ENCODE measurements at regions not wholly inside any gene's neighbourhood (a gene's known extent, or its start where the extent isn't known, plus 50 kb on each side); places are given as distances from the start of the nearest gene placed in this dataset.

- Histone ChIP-seq H2BK20ac (ENCODE audit: low read length) (no peak overlapping the region), H3K23me2 (ENCODE audit: low read depth, low read length) (no peaks in the 10 kb centered on the region), H2AK5ac (ENCODE audit: low read depth, low read length) (no peak overlapping the region), H3K18ac (ENCODE audit: extremely low read depth, low read length) (no peak overlapping the region), H3K56ac (replicated peaks; ENCODE audit: insufficient read length, low read depth, low read length) (no peak overlapping the region), H3K79me2 (ENCODE audit: control insufficient read depth in 1 of 2, insufficient read depth in 2 of 2, low read length in 2 of 2) (no peaks in the 10 kb centered on the region), H3K4me2 (ENCODE audit: insufficient read depth in 1 of 2, low read depth in 2 of 2, low read length in 2 of 2) (no peak overlapping the region), H3K14ac (ENCODE audit: insufficient read length) (no peak overlapping the region), H4K8ac (ENCODE audit: extremely low read depth, insufficient read depth, low read length) (no peak overlapping the region), H3K27ac (ENCODE audit: low read depth, low read length) (no peak overlapping the region), H2AFZ (ENCODE audit: low read length) (no peak overlapping the region), H4K20me1 (replicated peaks in 1 of 2; ENCODE audit: control insufficient read depth in 1 of 2, insufficient read depth in 2 of 2, low read length in 2 of 2) (no peaks in the 10 kb centered on the region), H2BK120ac (replicated peaks; ENCODE audit: low read depth, low read length) (no peak overlapping the region), H3K36me3 (ENCODE audit: control insufficient read depth in 2 of 4, insufficient read depth in 4 of 4, low read length in 3 of 4) (no peaks in the 10 kb centered on the region), H3K9ac (replicated peaks in 1 of 4; ENCODE audit: extremely low read depth in 1 of 4, low read depth in 3 of 4, low read length in 3 of 4) (no peak overlapping the region), H2BK15ac (ENCODE audit: low read length) (no peak overlapping the region; the same call in 1 of the 2 replicates), H4K5ac (ENCODE audit: insufficient read length, low read depth, low read length) (no peak overlapping the region), H4K91ac (replicated peaks; ENCODE audit: insufficient read length, low read length) (no peak overlapping the region), H3K4ac (replicated peaks; ENCODE audit: insufficient read length, low read depth, low read length) (no peak overlapping the region), H3K27me3 (replicated peaks in 1 of 4; ENCODE audit: control insufficient read depth in 3 of 4, extremely low read depth in 1 of 4, insufficient read depth in 3 of 4, low read length in 3 of 4) (no peaks in the 10 kb centered on the region), H2BK12ac (ENCODE audit: low read depth, low read length) (peak overlapping the region; percentile 2; the same call in 1 of the 2 replicates), H2BK5ac (ENCODE audit: low read depth, low read length) (no peak overlapping the region), H3K9me3 (ENCODE audit: insufficient read depth in 2 of 2, low read depth in 1 of 2, low read length in 1 of 2) (no peaks in the 10 kb centered on the region; a peak in 1 of 4 replicates), H3K23ac (ENCODE audit: insufficient read length) (no peak overlapping the region), H3K79me1 (ENCODE audit: low read depth, low read length) (no peaks in the 10 kb centered on the region), H3K4me1 (replicated peaks in 1 of 4; ENCODE audit: control insufficient read depth in 3 of 4, insufficient read depth in 4 of 4, low read length in 3 of 4) (peaks cover 3 to 8% (median 5%) of the 10 kb centered on the region in 4 experiments), H3K4me3 (ENCODE audit: extremely low read depth in 1 of 4, insufficient read depth in 2 of 4, low read depth in 3 of 4, low read length in 4 of 4) (no peak overlapping the region)
- TF ChIP-seq TEAD4 (IDR thresholded peaks at IDR 0.05; ENCODE audit: low read depth, low read length) (0 out of 2 replicates have a peak, but pooled peaks have one; percentile 5), RAD21 (IDR thresholded peaks at IDR 0.05 in 1 of 2, conservative IDR thresholded peaks at IDR 0.05 in 1 of 2; ENCODE audit: low read depth in 2 of 2, low read length in 2 of 2) (peak; percentile 75 to 79), BACH1 (IDR thresholded peaks at IDR 0.05; ENCODE audit: low read length) (peak; percentile 94), POU5F1 (IDR thresholded peaks at IDR 0.05; ENCODE audit: low read depth, low read length) (no peak), E2F6 (IDR thresholded peaks at IDR 0.05) (no peak), MAFK (IDR thresholded peaks at IDR 0.05; ENCODE audit: low read depth, low read length) (peak; percentile 96), EZH2 (IDR thresholded peaks at IDR 0.05; ENCODE audit: low read depth, low read length, severe bottlenecking) (no peak), CTCF (IDR thresholded peaks at IDR 0.05; ENCODE audit: control extremely low read depth in 1 of 3, insufficient read depth in 1 of 3, low read depth in 1 of 3, low read length in 3 of 3) (peak in 2 of 3 experiments; percentile 68 to 69; a peak in 3 of 4 replicates), CREB1 (IDR thresholded peaks at IDR 0.05) (no peak)
- 47% methylated on average over 13 of the region's 13 CpGs; no CpG with 5 or more reads in 1 of the 2 experiments for WGBS, 2 experiments (ENCODE audit: extremely low coverage in 1 of 2, insufficient coverage in 1 of 2, insufficient read length in 1 of 2, insufficient replicate concordance in 2 of 2, low coverage in 1 of 2, low lambda C conversion rate in 2 of 2, missing lambda C conversion rate in 1 of 2)
- ChIA-PET CTCF (ENCODE audit: partially characterized antibody) (interaction anchor here (0.6 to 10.9 kb wide), 43 partner anchors 10 to 414 kb away, joined by 3 to 236 read pairs (median 8); no protein-coding TSS in a partner anchor), POLR2A (ENCODE audit: partially characterized antibody) (interaction anchor here (1.1 kb wide), 1 partner anchor 154 kb away, joined by 3 read pairs; no protein-coding TSS in a partner anchor)
- FAIRE-seq, result peak; percentile 76
- no peak for DNase-seq (ENCODE audit: low read depth in 1 of 2, low spot score in 2 of 2)
Measured at GRCh38 chr1:224852901-224853568, 76.4 kb upstream of the DNAH14 start.
